ENCODE measurements at regions not wholly inside any gene's neighbourhood (a gene's known extent, or its start where the extent isn't known, plus 50 kb on each side); places are given as distances from the start of the nearest gene placed in this dataset.

- Histone ChIP-seq H3K36me3 (replicated peaks; ENCODE audit: control insufficient read depth, insufficient read depth, low read length) (no peaks in the 10 kb centered on the region), H3K27me3 (ENCODE audit: control insufficient read depth, insufficient read depth, low read length) (no peaks in the 10 kb centered on the region), H3K4me3 (ENCODE audit: insufficient read depth, low read depth, low read length) (no peak overlapping the region)
- peak; percentile 30 for DNase-seq
Measured at GRCh38 chr2:43082903-43083677, 143.3 kb downstream of the ZFP36L2 start.

- Histone ChIP-seq H3K27me3 (ENCODE audit: control insufficient read depth, insufficient read depth, low read length) (no peaks in the 10 kb centered on the region), H3K4me3 (ENCODE audit: insufficient read depth, low read depth, low read length) (no peak overlapping the region), H3K36me3 (replicated peaks; ENCODE audit: control insufficient read depth, insufficient read depth, low read length) (no peaks in the 10 kb centered on the region)
- DNase-seq, result peak; percentile 44
Measured at GRCh38 chr2:43082111-43082894, 144.1 kb downstream of the ZFP36L2 start.

GRCh38 chr2:43081131-43081765 lies 145.2 kb downstream of the ZFP36L2 start:
- H3K27me3 ChIP-seq (ENCODE audit: control insufficient read depth, insufficient read depth, low read length), result no peaks in the 10 kb centered on the region
- no peak overlapping the region for H3K4me3 ChIP-seq (ENCODE audit: insufficient read depth, low read depth, low read length)
- DNase-seq, result peak; percentile 38
- no peaks in the 10 kb centered on the region for H3K36me3 ChIP-seq (replicated peaks; ENCODE audit: control insufficient read depth, insufficient read depth, low read length)

GRCh38 chr2:43080571-43081021 lies 145.8 kb downstream of the ZFP36L2 start:
- Histone ChIP-seq H3K27me3 (ENCODE audit: control insufficient read depth, insufficient read depth, low read length) (no peaks in the 10 kb centered on the region), H3K36me3 (replicated peaks; ENCODE audit: control insufficient read depth, insufficient read depth, low read length) (no peaks in the 10 kb centered on the region), H3K4me3 (ENCODE audit: insufficient read depth, low read depth, low read length) (no peak overlapping the region)
- peak; percentile 43 for DNase-seq

- Histone ChIP-seq H3K4me3 (ENCODE audit: insufficient read depth, low read depth, low read length) (no peak overlapping the region), H3K36me3 (replicated peaks; ENCODE audit: control insufficient read depth, insufficient read depth, low read length) (no peaks in the 10 kb centered on the region), H3K27me3 (ENCODE audit: control insufficient read depth, insufficient read depth, low read length) (no peaks in the 10 kb centered on the region)
- DNase-seq, result no peak
Measured at GRCh38 chr2:43078781-43079755, 147.3 kb downstream of the ZFP36L2 start.

GRCh38 chr2:43078301-43078700 lies 148.1 kb downstream of the ZFP36L2 start:
- H3K4me3 ChIP-seq (ENCODE audit: insufficient read depth, low read depth, low read length), result no peak overlapping the region
- DNase-seq, result no peak
- no peaks in the 10 kb centered on the region for H3K27me3 ChIP-seq (ENCODE audit: control insufficient read depth, insufficient read depth, low read length)
- no peaks in the 10 kb centered on the region for H3K36me3 ChIP-seq (replicated peaks; ENCODE audit: control insufficient read depth, insufficient read depth, low read length)

- Histone ChIP-seq H3K36me3 (replicated peaks; ENCODE audit: control insufficient read depth, insufficient read depth, low read length) (no peaks in the 10 kb centered on the region), H3K27me3 (ENCODE audit: control insufficient read depth, insufficient read depth, low read length) (no peaks in the 10 kb centered on the region), H3K4me3 (ENCODE audit: insufficient read depth, low read depth, low read length) (no peak overlapping the region)
- DNase-seq, result no peak
Measured at GRCh38 chr2:43077876-43078275, 148.5 kb downstream of the ZFP36L2 start.

GRCh38 chr2:43076676-43077075 lies 149.7 kb downstream of the ZFP36L2 start:
- no peak for DNase-seq
- no peak overlapping the region for H3K4me3 ChIP-seq (ENCODE audit: insufficient read depth, low read depth, low read length)
- no peaks in the 10 kb centered on the region for H3K36me3 ChIP-seq (replicated peaks; ENCODE audit: control insufficient read depth, insufficient read depth, low read length)
- H3K27me3 ChIP-seq (ENCODE audit: control insufficient read depth, insufficient read depth, low read length), result no peaks in the 10 kb centered on the region

GRCh38 chr2:43075811-43076585 lies 150.4 kb downstream of the ZFP36L2 start:
- Histone ChIP-seq H3K27me3 (ENCODE audit: control insufficient read depth, insufficient read depth, low read length) (no peaks in the 10 kb centered on the region), H3K4me3 (ENCODE audit: insufficient read depth, low read depth, low read length) (no peak overlapping the region), H3K36me3 (replicated peaks; ENCODE audit: control insufficient read depth, insufficient read depth, low read length) (no peaks in the 10 kb centered on the region)
- DNase-seq, result no peak

GRCh38 chr2:43075054-43075593 lies 151.3 kb downstream of the ZFP36L2 start:
- H3K36me3 ChIP-seq (replicated peaks; ENCODE audit: control insufficient read depth, insufficient read depth, low read length), result no peaks in the 10 kb centered on the region
- H3K27me3 ChIP-seq (ENCODE audit: control insufficient read depth, insufficient read depth, low read length), result no peaks in the 10 kb centered on the region
- no peak for DNase-seq
- no peak overlapping the region for H3K4me3 ChIP-seq (ENCODE audit: insufficient read depth, low read depth, low read length)

GRCh38 chr2:43074592-43075053 lies 151.8 kb downstream of the ZFP36L2 start:
- DNase-seq, result no peak
- Histone ChIP-seq H3K36me3 (replicated peaks; ENCODE audit: control insufficient read depth, insufficient read depth, low read length) (no peaks in the 10 kb centered on the region), H3K4me3 (ENCODE audit: insufficient read depth, low read depth, low read length) (no peak overlapping the region), H3K27me3 (ENCODE audit: control insufficient read depth, insufficient read depth, low read length) (no peaks in the 10 kb centered on the region)

- DNase-seq, result no peak
- no peak overlapping the region for H3K4me3 ChIP-seq (ENCODE audit: insufficient read depth, low read depth, low read length)
- H3K27me3 ChIP-seq (ENCODE audit: control insufficient read depth, insufficient read depth, low read length), result no peaks in the 10 kb centered on the region
- no peaks in the 10 kb centered on the region for H3K36me3 ChIP-seq (replicated peaks; ENCODE audit: control insufficient read depth, insufficient read depth, low read length)
Measured at GRCh38 chr2:43074052-43074451, 152.4 kb downstream of the ZFP36L2 start.

- Histone ChIP-seq H3K36me3 (replicated peaks; ENCODE audit: control insufficient read depth, insufficient read depth, low read length) (no peaks in the 10 kb centered on the region), H3K4me3 (ENCODE audit: insufficient read depth, low read depth, low read length) (no peak overlapping the region), H3K27me3 (ENCODE audit: control insufficient read depth, insufficient read depth, low read length) (no peaks in the 10 kb centered on the region)
- DNase-seq, result no peak
Measured at GRCh38 chr2:43073401-43073825, 153.0 kb downstream of the ZFP36L2 start.
